H4 (cell line): ENCODE measurements at regions not wholly inside any gene's neighbourhood (a gene's known extent, or its start where the extent isn't known, plus 50 kb on each side); places are given as distances from the start of the nearest gene placed in this dataset.
"Not testable (repeated sequence)": the region's sequence is repeated elsewhere in the genome, so short reads cannot be mapped to it uniquely, and the experiment has no call there.

ENCODE experiments used
- DNase-seq: peaks from one replicate; pipeline ENCODE4 v3.0.0-alpha.2; 2015; ENCODE audit warnings: low spot score

- no peak for DNase-seq
These were observed 51.7 kb downstream of the FAM50B start for GRCh38 chr6:3900744-3901336.

DNA sequence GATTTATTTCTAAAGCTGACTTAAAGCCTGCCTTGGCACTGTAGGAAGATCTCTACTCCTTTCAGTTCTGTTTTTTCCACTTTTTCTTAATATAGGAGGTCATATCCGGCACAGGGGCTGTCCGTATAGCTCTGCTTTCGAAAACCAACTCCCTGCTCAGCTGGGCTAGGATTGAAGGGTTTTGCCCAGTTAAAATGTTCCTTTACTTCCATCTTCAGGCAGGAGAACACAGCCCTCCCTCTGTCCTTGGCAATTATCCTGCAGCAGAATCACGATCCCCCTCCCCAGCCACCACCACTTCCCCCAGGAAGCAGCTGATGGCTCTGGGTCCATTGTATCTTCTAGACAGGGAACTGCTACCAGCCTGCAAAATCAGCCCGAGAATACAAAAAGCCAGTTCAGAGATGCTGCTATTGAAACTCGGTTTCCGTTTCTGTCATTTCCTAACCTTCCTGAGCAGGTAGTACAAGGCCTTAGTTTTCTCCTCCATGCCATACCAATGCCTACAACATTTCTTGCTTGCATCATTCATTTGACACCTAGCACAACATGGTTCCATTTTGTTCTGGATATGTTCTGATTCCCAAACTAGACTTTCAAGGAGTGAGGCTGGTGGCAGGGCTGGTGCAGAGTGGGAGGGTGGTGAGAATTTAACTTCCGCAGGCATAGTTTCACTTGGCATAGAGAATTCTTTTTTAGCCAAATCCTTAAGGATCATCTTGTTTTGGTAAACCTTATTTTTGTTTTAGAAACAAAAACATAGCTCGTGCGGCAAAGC is 53.9 kb downstream of the FAM50B start:
- no peak for DNase-seq

DNA sequence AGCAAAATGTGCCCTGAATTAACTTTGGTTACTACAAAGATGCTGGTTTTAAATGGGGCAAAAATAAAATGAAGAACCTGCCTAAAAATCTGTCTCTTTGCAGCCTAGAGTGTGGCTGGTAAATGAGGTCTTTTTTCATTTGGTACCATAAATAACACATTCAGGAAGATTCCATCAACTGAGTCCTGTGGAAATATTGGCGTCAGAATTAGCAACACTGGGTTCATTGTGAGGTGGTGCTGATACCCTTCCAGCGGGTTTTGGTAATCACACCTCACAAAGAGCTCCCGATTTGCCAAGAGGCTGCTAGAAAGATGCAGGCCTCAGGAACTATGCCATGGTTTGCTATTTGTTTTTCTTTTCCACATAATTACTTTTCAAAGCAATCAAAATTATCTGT is 55.3 kb downstream of the FAM50B start:
- no peak for DNase-seq

- no peak for DNase-seq
These were observed 57.0 kb downstream of the FAM50B start for GRCh38 chr6:3905945-3906845.

GRCh38 chr6:3906846-3907151 is 57.6 kb downstream of the FAM50B start:
- no peak for DNase-seq

- no peak for DNase-seq
These were observed 59.0 kb downstream of the FAM50B start for GRCh38 chr6:3908223-3908622.

- no peak for DNase-seq
These were observed 59.8 kb downstream of the FAM50B start for GRCh38 chr6:3908961-3909360.

GRCh38 chr6:3910106-3910663 is 61.0 kb downstream of the FAM50B start:
- DNase-seq: no peak

GRCh38 chr6:3911130-3911529 is 62.0 kb downstream of the FAM50B start:
- no peak for DNase-seq

- peak; percentile 85 for DNase-seq
These were observed 62.6 kb downstream of the FAM50B start for GRCh38 chr6:3911614-3912336.

GRCh38 chr6:3912361-3913076 is 63.3 kb downstream of the FAM50B start:
- DNase-seq: no peak

DNA sequence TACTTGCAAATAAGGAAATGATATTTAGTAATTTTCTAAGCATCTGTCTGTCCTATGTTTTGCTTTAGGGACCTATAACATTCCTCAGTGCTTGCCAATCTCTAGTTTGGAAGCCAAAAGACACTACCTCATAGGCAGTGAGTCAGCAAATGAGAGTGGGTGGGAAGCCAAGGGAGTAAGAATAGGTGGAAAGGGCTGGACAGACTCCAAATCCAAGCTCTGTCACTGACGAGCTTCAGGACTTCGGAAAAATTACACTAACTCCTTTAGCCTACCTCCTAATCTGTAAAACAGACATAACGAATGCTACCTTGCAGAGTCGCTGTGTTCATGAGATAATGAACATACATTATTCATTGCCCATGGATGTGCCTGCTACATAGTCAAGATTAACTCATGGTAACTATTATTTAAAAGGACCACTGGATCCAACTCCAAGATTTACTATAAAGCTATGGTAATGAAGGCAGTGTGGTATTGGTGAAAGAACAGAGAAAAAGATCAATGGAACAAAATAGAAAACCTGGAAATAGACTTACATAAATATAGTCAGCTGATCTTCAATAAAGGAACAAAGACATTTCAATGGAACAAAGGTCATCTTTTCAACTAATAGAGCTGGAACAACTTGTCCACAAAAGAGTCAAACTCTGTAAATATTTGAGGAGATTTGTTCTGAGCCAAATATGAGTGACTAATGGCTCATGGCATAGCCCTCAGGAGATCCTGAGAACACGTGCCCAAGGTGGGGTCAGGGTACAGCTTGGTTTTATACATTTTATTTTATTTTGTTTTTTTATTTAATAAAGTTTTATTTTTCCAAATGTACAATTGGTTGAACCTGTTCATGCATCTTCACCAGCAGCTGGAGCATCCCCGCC is 64.1 kb downstream of the FAM50B start:
- peak; percentile 97 for DNase-seq

- no peak for DNase-seq
These were observed 64.8 kb downstream of the FAM50B start for GRCh38 chr6:3913958-3914337.

DNA sequence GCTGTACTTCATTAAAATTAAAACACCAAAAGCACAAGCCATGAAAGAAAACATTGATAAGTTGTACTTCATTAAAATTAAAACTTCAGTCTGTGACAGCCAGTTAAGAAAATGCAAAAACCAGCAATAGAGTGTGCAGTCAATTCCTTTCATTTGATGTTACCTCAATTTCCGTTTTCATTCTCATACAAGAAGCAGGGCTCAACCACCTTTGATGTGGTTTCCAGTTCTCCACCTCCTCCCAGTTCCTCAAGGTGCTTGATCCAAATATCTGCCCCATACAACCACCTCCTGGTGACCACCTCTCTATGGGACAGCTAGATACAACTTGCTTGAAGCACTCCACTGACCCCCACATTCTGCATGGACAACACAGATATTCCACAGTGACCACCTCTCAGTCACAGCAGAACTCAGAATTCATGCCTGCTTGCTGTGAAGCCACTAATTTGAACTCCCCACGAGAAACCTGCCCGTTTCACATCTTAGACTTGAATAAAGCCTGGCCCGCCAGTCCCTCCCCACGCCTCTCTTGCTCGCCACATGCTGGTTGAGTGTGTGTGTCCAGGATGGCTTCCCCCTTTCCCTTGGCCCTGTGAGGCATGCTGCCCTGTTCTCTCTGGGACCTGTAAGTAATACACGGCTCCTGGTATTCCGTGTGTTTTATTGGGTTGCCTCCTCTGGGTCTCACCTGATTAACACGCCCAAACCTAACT is 66.1 kb downstream of the FAM50B start:
- DNase-seq: no peak

- no peak for DNase-seq
These were observed 67.0 kb downstream of the FAM50B start for GRCh38 chr6:3916211-3916610.

- DNase-seq: not testable (repeated sequence)
These were observed 67.6 kb downstream of the FAM50B start for GRCh38 chr6:3916749-3917148.

DNA sequence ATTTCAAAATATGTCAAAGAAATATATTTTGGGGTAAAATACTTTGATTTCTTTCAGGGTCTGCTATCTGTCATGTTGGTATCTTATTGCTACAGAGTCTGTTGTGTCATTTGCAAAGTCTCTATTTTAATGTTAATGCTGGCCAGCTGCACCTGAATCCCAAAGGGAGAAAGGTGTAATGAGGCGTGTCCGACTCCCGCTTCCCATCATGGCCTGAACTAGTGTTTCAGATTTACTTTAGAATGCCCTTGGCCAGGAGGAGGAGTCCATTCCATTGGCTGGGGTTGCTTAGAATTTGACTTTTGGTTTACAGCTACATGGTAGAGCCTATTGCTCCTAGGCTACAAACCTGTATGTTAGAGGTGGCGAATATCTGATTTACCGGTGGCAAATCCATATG is 69.3 kb downstream of the FAM50B start:
- no peak for DNase-seq

GRCh38 chr6:3919130-3919628 is 70.0 kb downstream of the FAM50B start:
- no peak for DNase-seq

DNA sequence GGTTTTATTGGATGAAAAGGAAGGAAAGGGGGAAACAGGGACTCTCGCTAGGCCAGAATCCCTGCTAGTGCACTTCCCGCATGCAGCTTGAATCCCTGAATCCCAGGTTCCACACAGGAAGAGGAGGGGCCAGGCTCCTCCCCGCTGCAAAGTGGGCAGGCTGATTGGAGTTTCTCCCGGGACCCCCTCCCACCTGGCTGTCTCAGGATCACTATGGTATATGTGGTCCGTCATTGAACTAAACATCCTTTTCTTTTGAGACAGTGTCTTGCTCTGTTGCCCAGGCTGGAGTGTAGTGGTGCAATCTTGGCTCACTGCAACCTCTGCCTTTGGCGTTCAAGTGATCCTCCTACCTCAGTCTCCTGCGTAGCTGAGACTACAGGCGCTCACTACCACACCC is 70.7 kb downstream of the FAM50B start:
- DNase-seq: no peak
